Loucy (cell line): ENCODE measurements at regions not wholly inside any gene's neighbourhood (a gene's known extent, or its start where the extent isn't known, plus 50 kb on each side); places are given as distances from the start of the nearest gene placed in this dataset.

Source experiments
- H2AFZ ChIP-seq: fragments of 200-600 bp; sonication (generic); 2 replicates; pipeline ENCODE4 v1.6.0; 2016; ENCODE audit warnings: antibody characterized with exemption, mild to moderate bottlenecking, low read length, moderate library complexity
- H3F3A ChIP-seq: fragments of 200-600 bp; 2 replicates; pipeline ENCODE4 v1.6.0; 2016; ENCODE audit warnings: antibody characterized with exemption, low read depth, mild to moderate bottlenecking
- H3K27me3 ChIP-seq: fragments of 200-600 bp; sonication (generic); 2 replicates; pipeline ENCODE4 v1.6.1; 2014; ENCODE audit warnings: low read length, mild to moderate bottlenecking; ENCODE audit not compliant: insufficient read depth, poor library complexity, severe bottlenecking
- H3K36me3 ChIP-seq: fragments of 200-600 bp; sonication (generic); 2 replicates; pipeline ENCODE4 v1.6.1; 2016; ENCODE audit warnings: low read length; ENCODE audit not compliant: insufficient read depth
- H3K4me1 ChIP-seq: fragments of 200-600 bp; sonication (generic); 2 replicates; pipeline ENCODE4 v1.5.1; 2014; ENCODE audit warnings: low read length, mild to moderate bottlenecking; ENCODE audit not compliant: insufficient read depth, poor library complexity, severe bottlenecking
- H3K4me2 ChIP-seq: fragments of 200-600 bp; sonication (generic); 2 replicates; pipeline ENCODE4 v1.6.0; 2014; ENCODE audit warnings: antibody characterized with exemption, low read length, low read depth, mild to moderate bottlenecking; ENCODE audit not compliant: poor library complexity, severe bottlenecking
- H3K4me3 ChIP-seq: fragments of 200-600 bp; sonication (generic); 2 replicates; pipeline ENCODE4 v1.5.1; 2014; ENCODE audit warnings: low read length, mild to moderate bottlenecking, mixed read lengths; ENCODE audit not compliant: poor library complexity, severe bottlenecking
- H3K79me2 ChIP-seq: fragments of 200-600 bp; sonication (generic); 2 replicates; pipeline ENCODE4 v1.6.1; 2014; ENCODE audit warnings: low read length; ENCODE audit not compliant: insufficient read depth
- H3K9ac ChIP-seq: fragments of 200-600 bp; sonication (generic); 2 replicates; pipeline ENCODE4 v1.6.0; 2014; ENCODE audit warnings: mild to moderate bottlenecking, low read depth, low read length, moderate library complexity; ENCODE audit not compliant: poor library complexity, severe bottlenecking
- H3K9me2 ChIP-seq: fragments of 200-600 bp; sonication (generic); replicated peaks from 2 replicates; pipeline ENCODE4 v1.6.1; 2016; ENCODE audit warnings: low read depth, low read length, mixed read lengths
- H3K9me3 ChIP-seq: fragments of 200-600 bp; sonication (generic); 2 replicates; pipeline ENCODE4 v1.6.1; 2014; ENCODE audit warnings: mild to moderate bottlenecking, antibody characterized with exemption, low read length, low read depth; ENCODE audit not compliant: insufficient read depth
- H4K20me1 ChIP-seq: fragments of 200-600 bp; sonication (generic); 2 replicates; pipeline ENCODE4 v1.6.0; 2014; ENCODE audit warnings: antibody characterized with exemption, low read length, mild to moderate bottlenecking; ENCODE audit not compliant: insufficient read depth, poor library complexity, severe bottlenecking
- EZH2phosphoT487 ChIP-seq: fragments of 200-600 bp; IDR thresholded peaks from 2 replicates; pipeline ENCODE4 v1.6.1; 2018; ENCODE audit warnings: antibody characterized with exemption, mild to moderate bottlenecking, moderate library complexity, borderline replicate concordance
- TF ChIP-seq, protein P1 (sequence below): fragments of 200-600 bp; sonication (generic); conservative IDR thresholded peaks from 2 replicates; pipeline ENCODE4 v1.5.1; 2014; ENCODE audit warnings: mild to moderate bottlenecking, antibody characterized with exemption, low read length

- Histone ChIP-seq H3K9me3 (no peaks in the 10 kb centered on the region), H3K4me2 (no peak overlapping the region), H3K4me1 (no peaks in the 10 kb centered on the region), H2AFZ (no peak overlapping the region), H4K20me1 (no peaks in the 10 kb centered on the region), H3K27me3 (no peaks in the 10 kb centered on the region), H3K4me3 (no peak overlapping the region), H3F3A (no peaks in the 10 kb centered on the region), H3K79me2 (no peaks in the 10 kb centered on the region), H3K36me3 (no peaks in the 10 kb centered on the region), H3K9ac (no peak overlapping the region), H3K9me2 (no peaks in the 10 kb centered on the region)
- TF ChIP-seq EZH2phosphoT487 = no peak
- TF ChIP-seq, protein P1, sequence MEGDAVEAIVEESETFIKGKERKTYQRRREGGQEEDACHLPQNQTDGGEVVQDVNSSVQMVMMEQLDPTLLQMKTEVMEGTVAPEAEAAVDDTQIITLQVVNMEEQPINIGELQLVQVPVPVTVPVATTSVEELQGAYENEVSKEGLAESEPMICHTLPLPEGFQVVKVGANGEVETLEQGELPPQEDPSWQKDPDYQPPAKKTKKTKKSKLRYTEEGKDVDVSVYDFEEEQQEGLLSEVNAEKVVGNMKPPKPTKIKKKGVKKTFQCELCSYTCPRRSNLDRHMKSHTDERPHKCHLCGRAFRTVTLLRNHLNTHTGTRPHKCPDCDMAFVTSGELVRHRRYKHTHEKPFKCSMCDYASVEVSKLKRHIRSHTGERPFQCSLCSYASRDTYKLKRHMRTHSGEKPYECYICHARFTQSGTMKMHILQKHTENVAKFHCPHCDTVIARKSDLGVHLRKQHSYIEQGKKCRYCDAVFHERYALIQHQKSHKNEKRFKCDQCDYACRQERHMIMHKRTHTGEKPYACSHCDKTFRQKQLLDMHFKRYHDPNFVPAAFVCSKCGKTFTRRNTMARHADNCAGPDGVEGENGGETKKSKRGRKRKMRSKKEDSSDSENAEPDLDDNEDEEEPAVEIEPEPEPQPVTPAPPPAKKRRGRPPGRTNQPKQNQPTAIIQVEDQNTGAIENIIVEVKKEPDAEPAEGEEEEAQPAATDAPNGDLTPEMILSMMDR = no peak
Observed at GRCh38 chr6:51384736-51385135, 566.1 kb downstream of the TFAP2B start.

GRCh38 chr6:51386347-51386836 is 567.7 kb downstream of the TFAP2B start:
- Histone ChIP-seq H3K27me3 (no peaks in the 10 kb centered on the region), H3K9me2 (no peaks in the 10 kb centered on the region), H3K36me3 (no peaks in the 10 kb centered on the region)

GRCh38 chr6:51387907-51388306 is 569.2 kb downstream of the TFAP2B start:
- Histone ChIP-seq H3K9me3 (no peaks in the 10 kb centered on the region), H2AFZ (no peak overlapping the region), H3K9ac (no peak overlapping the region), H3K27me3 (no peaks in the 10 kb centered on the region), H3K79me2 (no peaks in the 10 kb centered on the region), H3K36me3 (no peaks in the 10 kb centered on the region), H3K9me2 (no peaks in the 10 kb centered on the region), H3K4me1 (no peaks in the 10 kb centered on the region), H3K4me3 (no peak overlapping the region), H4K20me1 (no peaks in the 10 kb centered on the region), H3F3A (no peaks in the 10 kb centered on the region), H3K4me2 (no peak overlapping the region)
- TF ChIP-seq EZH2phosphoT487 = no peak
- TF ChIP-seq, protein P1 = no peak

More at GRCh38 chr6:51386347-51386836, 567.7 kb downstream of the TFAP2B start:
- no peak overlapping the region for H3K9ac ChIP-seq
- H3K4me2 ChIP-seq = no peak overlapping the region
- no peaks in the 10 kb centered on the region for H3K79me2 ChIP-seq
- H3K4me3 ChIP-seq = no peak overlapping the region
- TF ChIP-seq, protein P1 = no peak
- TF ChIP-seq EZH2phosphoT487 = no peak
- H4K20me1 ChIP-seq = no peaks in the 10 kb centered on the region
- H3K4me1 ChIP-seq = no peaks in the 10 kb centered on the region
- no peaks in the 10 kb centered on the region for H3K9me3 ChIP-seq
- no peak overlapping the region for H2AFZ ChIP-seq
- no peaks in the 10 kb centered on the region for H3F3A ChIP-seq
